ENCODE measurements at regions not wholly inside any gene's neighbourhood (a gene's known extent, or its start where the extent isn't known, plus 50 kb on each side); places are given as distances from the start of the nearest gene placed in this dataset.

DNA sequence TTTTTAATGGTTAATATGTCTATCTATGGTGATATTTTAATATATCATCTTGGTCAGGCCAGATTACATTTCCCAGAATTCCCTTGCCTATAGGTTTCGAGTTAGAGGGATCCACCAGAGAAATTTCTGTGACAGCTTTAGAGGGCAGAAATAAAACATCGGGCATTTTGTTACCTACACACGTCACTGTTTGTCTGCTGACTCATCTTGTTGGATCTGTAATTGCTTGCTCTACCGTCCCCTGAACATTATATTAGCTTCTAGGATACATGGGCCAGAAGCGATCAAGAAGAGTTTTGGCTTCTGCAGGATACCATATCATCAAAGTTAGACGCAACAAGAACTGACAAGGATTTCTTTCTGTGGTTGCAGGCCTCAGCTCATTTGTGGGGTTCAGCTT lies 795.8 kb upstream of the GCFC2 start:
- DNase-seq (ENCODE audit: low spot score) (no peak), ATAC-seq (ENCODE audit: low FRiP score) (no peak)
- TF ChIP-seq, protein P1, sequence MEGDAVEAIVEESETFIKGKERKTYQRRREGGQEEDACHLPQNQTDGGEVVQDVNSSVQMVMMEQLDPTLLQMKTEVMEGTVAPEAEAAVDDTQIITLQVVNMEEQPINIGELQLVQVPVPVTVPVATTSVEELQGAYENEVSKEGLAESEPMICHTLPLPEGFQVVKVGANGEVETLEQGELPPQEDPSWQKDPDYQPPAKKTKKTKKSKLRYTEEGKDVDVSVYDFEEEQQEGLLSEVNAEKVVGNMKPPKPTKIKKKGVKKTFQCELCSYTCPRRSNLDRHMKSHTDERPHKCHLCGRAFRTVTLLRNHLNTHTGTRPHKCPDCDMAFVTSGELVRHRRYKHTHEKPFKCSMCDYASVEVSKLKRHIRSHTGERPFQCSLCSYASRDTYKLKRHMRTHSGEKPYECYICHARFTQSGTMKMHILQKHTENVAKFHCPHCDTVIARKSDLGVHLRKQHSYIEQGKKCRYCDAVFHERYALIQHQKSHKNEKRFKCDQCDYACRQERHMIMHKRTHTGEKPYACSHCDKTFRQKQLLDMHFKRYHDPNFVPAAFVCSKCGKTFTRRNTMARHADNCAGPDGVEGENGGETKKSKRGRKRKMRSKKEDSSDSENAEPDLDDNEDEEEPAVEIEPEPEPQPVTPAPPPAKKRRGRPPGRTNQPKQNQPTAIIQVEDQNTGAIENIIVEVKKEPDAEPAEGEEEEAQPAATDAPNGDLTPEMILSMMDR (IDR thresholded peaks at IDR 0.05): no peak

DNA sequence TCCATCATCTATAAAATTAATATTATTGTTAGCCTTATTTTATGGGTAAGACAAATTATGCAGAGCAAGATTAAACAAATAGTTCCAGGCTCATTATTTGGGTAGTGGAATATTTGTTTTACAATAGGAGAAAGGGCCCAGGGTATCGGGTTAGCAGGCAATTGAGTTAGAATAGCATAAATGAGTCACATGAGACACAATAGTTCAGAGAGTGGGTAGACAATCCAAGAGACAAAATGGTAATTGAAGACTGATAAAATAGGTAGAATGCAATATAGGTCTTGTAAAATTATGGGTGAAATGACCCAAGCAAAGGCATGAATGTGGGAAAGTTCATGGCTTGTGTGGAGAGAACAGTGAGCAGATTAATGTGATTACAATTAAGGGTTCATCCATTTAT lies 790.9 kb upstream of the GCFC2 start:
- DNase-seq (ENCODE audit: low spot score) (no peak), ATAC-seq (ENCODE audit: low FRiP score) (no peak)
- TF ChIP-seq, protein P1 (IDR thresholded peaks at IDR 0.05): no peak

DNA sequence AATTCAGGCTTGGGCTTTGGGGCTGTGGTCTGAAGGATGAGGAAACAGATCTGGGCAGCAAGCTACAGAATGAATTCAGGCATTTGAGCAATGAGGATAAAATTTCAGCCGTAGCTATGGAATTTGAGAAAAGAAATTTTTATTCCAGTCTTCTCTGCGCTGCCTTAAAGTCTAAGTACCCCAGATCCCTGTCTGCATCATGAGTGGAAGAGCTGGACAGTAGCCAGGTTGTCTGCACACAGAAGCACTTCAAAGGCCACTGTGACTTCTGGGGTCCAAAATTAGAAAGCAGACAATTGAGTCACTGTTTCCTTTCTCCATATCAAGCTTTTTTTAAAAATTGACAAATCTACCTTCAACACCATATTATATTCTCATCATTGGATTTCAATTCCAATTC lies 787.6 kb upstream of the GCFC2 start:
- ATAC-seq (ENCODE audit: low FRiP score) (no peak), DNase-seq (ENCODE audit: low spot score) (no peak)
- TF ChIP-seq, protein P1 (IDR thresholded peaks at IDR 0.05): no peak

DNA sequence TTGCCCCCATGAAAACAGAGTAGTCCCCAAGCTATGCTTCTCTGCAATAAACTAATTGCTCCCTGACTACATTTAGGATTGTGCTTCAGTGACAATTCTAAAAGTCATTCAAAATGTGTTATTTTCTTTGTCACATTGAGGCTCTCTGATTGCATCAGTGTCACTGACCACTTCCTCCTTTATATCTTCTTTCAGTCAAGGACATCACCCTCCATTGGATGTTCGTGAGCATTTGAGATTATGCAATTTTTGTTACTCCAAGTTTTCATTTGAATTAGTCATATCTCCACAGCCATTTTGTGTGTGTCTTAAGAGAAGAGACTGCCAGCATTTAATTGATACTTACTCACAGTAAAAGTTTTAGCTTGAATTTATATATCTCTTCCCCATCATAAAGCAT lies 780.8 kb upstream of the GCFC2 start:
- ATAC-seq (ENCODE audit: low FRiP score) (no peak), DNase-seq (ENCODE audit: low spot score) (no peak)
- TF ChIP-seq, protein P1 (IDR thresholded peaks at IDR 0.05): no peak

DNA sequence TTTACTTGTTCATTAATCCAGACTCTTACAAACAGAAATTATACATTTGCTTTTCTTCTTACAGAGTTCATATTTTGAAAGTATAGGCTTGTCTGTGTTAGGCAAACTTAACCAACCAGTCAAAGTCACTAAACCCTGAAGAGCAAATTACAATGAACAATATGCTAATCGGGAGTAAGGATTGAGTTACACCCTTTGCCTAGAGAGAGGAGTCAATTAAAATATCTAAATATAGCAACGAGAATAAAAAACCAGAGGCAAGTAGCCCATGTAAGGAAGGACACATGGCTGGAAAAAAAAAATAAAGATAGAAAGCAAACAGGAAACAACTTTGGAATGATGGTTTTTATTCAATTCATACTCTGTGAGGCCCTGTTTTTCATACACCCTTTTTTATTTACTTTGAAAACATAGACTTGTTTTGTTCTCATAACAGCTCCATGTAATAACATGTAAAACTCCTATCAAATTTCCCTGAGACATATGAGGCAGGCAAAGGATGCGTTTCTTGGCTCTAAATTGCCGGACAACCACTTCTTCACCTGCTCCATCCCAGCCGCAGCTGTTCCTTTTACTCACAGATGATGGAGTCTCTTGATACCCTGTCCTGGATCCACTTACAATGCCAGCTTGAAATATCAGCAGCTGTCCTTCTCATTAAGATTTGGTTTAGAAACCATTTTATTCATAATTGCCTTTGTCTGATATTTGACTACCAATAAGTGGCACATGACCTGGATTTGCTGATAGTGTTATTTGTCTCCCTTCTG lies 767.7 kb upstream of the GCFC2 start:
- no peak for ATAC-seq (ENCODE audit: low FRiP score)
- DNase-seq (ENCODE audit: low spot score): no peak
- TF ChIP-seq, protein P1 (IDR thresholded peaks at IDR 0.05): no peak

DNA sequence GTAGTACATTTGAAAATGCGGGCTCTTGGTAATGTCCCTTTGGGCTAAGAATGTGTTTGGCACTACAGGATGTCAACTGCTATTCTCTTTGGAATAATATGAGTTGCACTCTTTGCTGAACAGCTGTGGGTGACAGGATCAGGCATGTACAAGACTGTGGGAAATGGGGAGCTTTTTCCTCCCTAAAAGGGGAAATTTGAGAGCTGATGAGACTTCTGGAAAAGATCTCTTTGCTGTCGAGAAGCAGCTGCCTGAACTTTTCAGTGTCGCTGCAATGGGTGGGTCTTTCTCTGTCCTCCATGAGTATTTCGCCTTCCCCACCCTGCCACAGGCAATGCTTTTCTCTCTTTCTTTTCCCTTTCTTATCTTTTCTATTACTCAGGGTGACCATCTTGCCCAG lies 762.2 kb upstream of the GCFC2 start:
- DNase-seq (ENCODE audit: low spot score) (no peak), ATAC-seq (ENCODE audit: low FRiP score) (no peak)
- TF ChIP-seq, protein P1 (IDR thresholded peaks at IDR 0.05): no peak

DNA sequence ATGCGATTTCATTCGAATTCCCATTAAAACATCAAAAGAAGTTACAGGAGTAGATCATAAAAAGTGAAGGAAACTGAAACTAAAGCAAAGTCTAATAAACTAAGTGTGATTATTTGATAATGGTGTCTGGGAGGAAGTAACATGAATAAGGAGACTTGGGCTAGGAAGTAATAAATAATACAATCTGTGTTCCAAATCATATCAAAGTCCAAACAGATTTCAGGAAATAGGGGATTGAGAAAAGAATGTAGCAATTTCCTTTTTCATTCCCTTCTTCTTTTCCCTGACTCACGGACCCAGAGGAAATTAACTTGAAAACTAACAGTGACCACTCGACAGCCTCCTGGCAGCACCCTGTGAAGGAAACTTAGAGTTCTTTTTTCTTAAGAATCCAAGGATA lies 758.4 kb upstream of the GCFC2 start:
- TF ChIP-seq, protein P1 (IDR thresholded peaks at IDR 0.05): no peak
- DNase-seq (ENCODE audit: low spot score): no peak
- no peak for ATAC-seq (ENCODE audit: low FRiP score)

Data from omental fat pad (tissue), 3 donors.